NCI-H2196 (cell line): ENCODE measurements at regions not wholly inside any gene's neighbourhood (a gene's known extent, or its start where the extent isn't known, plus 50 kb on each side); places are given as distances from the start of the nearest gene placed in this dataset.
A peak's percentile ranks its signal among the peaks of the same experiment; 100 is the strongest.
"Not testable (repeated sequence)": the region's sequence is repeated elsewhere in the genome, so short reads cannot be mapped to it uniquely, and the experiment has no call there.

Experiments used
- DNase-seq: peaks from one replicate; lab custom pipeline; 2025; ENCODE audit not compliant: unreplicated experiment; lab: John Stamatoyannopoulos, UW

- DNase-seq = no peak
Observed at GRCh38 chr3:177906126-177906511, 630.1 kb upstream of the KCNMB2 start.

GRCh38 chr3:177906578-177907229 is 629.5 kb upstream of the KCNMB2 start:
- no peak for DNase-seq

DNA sequence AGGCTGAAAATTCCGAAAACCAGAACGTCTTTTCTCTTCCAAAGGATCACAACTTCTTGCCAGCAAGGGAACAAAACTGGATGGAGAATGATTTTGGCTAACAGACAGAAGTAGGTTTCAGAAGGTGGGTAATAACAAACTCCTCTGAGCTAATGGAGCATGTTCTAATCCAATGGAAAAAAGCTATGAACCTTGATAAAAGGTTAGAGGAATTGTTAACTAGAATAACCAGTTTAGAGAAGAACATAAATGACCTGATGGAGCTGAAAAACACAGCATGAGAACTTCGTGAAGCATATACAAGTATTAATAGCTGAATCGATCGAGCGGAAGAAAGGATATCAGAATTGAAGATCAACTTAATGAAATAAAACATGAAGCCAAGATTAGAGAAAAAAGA is 626.7 kb upstream of the KCNMB2 start:
- not testable (repeated sequence) for DNase-seq

DNA sequence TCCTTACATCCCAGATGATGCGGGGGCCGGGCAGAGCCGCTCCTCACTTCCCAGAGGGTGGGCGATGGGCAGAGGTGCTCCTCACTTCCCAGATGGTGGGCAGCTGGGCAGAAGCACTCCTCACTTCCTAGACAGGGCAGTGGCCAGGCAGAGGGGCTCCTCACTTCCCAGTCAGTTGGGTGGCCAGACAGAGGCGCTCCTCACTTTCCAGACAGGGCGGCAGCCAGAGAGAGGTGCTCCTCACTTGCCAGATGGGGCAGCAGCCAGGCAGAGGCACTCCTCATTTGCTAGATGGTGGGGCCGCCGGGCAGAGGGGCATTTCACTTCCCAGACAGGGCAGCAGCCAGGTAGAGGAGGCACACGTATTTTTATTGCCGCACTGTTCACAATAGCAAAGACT is 622.0 kb upstream of the KCNMB2 start:
- no peak for DNase-seq

DNA sequence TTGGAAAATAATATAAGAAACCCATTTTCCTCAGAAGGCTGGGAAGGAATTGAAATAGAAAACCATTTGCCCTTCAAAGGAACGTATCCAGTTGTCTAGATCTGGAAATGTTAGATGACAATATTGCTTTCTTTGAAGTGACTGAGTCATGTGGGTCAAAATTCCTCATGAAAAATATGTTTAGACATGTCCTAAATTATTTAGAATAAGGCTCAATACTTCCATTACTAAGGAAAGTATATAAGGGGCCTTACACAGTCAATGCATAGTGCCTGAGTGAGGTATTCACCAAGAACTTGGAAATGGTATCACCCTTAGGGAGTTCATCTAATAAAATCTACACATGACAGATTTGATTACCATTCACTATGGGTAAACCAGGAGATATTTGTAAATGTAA is 619.8 kb upstream of the KCNMB2 start:
- no peak for DNase-seq

DNA sequence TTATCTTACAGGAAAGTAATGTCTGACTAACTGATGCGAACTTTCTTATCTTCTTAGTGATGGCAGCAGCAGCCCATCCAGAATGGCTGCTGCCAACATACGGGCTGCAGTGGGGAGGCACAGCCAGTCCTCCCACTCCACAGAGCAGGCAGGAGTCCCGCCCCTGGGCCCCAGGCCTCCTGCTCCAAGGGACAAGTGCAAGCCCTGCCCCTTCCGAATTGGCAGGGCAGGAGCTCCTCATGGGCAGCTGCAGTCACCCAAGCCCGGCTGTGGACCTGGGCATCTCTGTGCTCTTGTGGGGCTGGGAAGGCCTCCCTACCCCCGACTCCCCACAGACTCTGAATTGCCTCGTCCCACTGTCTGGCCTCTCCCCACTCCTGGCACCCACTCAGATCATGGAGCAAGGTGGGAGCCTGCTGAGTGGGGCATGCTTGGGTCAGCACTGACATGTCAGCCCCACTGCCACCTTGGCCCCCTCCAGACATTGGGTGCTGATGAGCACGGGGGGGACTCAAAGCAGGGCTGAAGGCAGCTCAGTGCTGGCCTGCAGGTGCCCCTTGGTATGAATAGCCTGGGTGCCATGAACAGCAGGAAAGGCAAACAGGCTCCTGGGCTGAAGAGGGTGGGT is 618.9 kb upstream of the KCNMB2 start:
- no peak for DNase-seq

DNA sequence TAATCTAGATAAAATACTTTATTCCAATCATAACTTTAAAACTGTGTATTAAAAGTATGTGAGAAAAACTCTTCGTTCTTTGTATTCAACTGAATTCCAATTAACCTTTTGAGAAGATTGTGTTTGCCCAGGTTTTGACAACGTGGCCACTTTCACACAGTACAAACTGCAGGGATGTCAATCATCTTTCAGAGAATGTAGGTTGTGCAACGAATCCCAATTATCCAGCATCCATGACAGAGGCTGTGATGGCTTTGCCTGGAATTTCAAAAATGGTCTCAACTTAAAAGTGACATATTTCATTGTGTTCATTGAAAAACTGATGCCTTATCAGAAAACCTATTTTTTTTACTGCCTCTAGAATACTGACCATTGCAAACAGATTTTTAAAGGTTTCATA is 615.1 kb upstream of the KCNMB2 start:
- no peak for DNase-seq

DNA sequence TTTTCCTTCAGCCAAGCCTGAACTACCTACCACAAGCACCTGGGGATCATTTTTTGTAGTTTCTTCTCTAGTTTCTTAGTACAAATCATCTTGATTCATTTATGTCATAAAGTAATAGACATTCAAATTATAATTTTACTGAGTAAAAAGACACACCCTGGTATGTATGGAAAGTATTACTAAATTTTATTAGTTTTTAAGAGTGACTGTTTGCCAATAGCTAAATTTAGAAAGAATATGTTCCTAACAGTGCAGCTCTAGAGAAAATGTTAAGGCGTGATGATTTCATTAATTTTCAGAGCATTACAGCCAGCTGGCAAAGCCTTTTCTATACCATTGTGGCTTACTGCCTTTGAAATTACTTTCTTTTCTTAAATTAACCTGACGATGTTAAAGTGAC is 612.0 kb upstream of the KCNMB2 start:
- no peak for DNase-seq

- DNase-seq = no peak
Observed at GRCh38 chr3:177928172-177928873, 607.9 kb upstream of the KCNMB2 start.

DNA sequence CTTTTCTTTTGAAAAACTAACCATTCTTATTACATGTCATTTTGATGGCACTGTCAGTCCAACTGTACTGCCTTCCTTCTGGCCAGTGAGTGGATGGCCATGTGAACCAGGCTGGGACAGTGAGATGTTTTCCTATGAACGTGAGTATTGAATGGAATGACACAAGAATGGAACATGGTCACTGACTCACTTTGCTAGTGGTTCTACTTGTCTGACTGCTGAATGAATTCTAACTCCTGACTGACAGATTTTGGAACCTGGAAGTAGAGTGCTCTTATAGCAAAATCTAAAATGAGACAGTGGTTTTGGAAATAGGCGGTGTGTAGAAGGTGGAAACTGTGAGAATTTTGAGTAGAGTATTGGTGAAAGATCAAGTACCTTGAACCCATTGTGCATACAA is 606.9 kb upstream of the KCNMB2 start:
- no peak for DNase-seq

- no peak for DNase-seq
Observed at GRCh38 chr3:177930771-177931170, 605.5 kb upstream of the KCNMB2 start.

- DNase-seq = no peak
Observed at GRCh38 chr3:177931346-177931745, 604.9 kb upstream of the KCNMB2 start.

DNA sequence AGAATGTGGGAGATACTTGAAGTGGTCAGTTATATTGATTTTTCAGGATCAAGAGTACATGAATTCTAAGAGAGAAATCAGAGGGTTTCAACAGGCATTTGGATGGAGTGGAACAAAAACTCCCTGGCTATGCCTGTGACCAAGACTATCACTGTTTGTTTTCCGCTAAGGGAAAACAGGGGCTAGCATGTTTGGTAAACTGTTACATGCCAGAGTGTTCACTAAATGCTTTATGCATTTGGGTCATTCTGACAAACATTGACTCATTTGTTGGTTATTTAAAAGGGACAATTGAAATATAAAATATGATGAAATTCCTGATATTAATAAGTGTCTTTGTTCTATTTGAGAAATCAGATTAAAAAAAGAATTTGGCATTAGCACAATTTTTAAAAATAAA is 603.9 kb upstream of the KCNMB2 start:
- DNase-seq = no peak

DNA sequence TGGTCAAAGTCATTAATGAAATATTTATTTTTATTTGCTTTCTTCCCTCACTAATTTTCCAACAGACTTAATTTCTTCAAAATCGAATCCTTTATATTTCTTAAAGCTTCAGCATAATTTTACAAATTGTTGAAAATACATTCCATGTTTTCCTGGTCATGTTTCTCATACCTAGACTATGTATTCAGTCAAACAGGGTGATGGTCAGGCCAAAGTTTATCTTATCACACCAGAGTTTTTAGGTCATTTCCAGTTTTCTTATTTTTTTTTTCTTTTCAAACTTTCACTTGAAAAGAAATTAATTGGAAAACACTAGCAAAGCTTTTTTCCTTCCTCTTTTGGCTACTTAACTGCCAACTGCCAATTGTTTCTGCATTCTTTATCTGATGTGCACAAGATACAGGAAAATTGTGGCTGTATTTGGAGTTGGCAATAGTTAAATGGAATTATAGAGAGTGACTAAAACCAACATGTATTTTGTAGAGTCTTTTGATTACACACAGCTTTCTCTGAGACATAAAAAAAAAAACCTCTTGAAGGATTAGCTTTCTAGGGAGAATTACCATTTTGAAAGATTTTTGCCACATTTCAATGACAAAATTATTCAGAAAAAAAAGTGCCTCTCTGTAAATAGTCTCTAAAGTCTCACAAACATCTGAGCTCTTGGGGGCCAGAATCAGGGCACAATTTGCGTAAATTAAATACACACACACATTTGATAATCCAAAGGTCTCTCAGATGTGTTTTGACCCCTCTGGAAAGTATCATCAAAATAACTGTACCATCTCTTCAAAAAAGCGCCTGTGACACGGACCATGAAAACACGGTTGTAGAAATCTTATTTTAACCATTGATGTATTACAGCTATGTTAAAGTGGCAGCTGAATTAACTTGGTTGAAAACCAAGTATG is 603.2 kb upstream of the KCNMB2 start:
- DNase-seq = peak; percentile 23

GRCh38 chr3:177934001-177934891 is 602.0 kb upstream of the KCNMB2 start:
- peak; percentile 32 for DNase-seq

DNA sequence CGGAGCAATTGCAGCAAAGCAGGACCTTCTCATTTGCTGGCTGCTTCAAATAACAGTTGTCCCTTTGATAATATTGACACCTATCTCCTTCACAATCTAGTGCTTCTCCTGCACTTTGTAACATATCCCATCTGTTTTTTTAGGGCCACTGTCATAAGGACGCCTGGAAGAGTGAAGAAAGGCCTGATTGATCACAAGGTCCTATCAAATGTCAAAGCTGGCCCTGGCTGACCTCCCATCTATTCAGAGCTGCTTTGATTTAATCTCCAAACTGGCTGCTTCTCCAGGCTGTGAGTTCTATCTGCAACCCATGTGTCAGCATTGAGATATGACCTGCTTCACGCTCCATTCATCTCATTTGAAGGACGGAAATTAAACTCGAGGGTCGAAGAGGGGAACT is 601.2 kb upstream of the KCNMB2 start:
- DNase-seq = peak; percentile 78

DNA sequence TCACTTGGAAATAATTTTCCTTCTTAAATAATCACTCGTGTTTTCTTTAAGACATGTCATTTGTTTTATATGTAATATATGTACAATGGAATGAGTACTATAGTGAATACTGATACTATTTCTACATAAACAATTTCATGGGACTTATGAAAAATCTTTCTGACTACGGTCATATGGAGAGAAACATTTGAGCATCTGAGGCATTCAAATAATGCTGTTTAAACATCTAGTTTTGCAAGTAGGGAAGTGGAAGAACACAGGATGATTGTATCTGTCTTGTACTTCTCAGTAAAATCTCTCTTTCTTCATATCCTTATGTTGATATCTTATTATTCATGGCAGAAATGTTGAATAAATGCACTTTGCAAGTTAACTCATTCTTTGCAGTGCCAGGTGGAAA is 599.5 kb upstream of the KCNMB2 start:
- no peak for DNase-seq

GRCh38 chr3:177942911-177943310 is 593.3 kb upstream of the KCNMB2 start:
- DNase-seq = no peak

GRCh38 chr3:177944228-177944661 is 592.0 kb upstream of the KCNMB2 start:
- DNase-seq = no peak

DNA sequence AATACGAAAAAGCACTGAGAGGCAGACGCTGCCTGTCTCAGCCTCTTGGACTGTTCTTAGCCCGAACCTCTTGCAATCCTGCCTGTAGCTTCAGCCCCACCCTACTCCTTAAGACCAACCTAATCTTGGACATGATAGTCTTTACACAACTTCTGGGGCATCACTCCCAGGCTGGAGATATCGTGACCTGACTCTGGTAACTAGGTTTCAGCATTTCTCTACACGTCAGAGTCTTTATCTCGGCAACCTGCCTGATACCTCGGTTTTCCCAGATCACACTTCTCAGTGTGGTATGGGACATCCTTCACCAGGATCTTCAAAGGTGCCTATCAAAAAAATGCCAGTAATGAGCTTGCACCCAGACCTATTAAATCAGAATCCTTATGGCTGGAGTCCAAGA is 590.2 kb upstream of the KCNMB2 start:
- DNase-seq = no peak
